ENCODE measurements at regions not wholly inside any gene's neighbourhood (a gene's known extent, or its start where the extent isn't known, plus 50 kb on each side); places are given as distances from the start of the nearest gene placed in this dataset.

GRCh38 chr1:101356013-101356412 lies 119.2 kb downstream of the S1PR1 start:
- ChIA-PET CTCF (interaction anchor here (1.2 to 2.6 kb wide), 2 partner anchors 38 to 46 kb away, joined by 4 to 12 read pairs; no protein-coding TSS in a partner anchor), POLR2A (no interaction called here)
- DNase-seq (ENCODE audit: extremely low spot score), result no peak
- TF ChIP-seq SUZ12 (IDR thresholded peaks at IDR 0.05) (no peak), NFRKB (IDR thresholded peaks at IDR 0.05) (no peak), FOXA1 (IDR thresholded peaks at IDR 0.05) (no peak), PKNOX1 (IDR thresholded peaks at IDR 0.05) (no peak), BHLHE40 (IDR thresholded peaks at IDR 0.05; ENCODE audit: borderline replicate concordance) (no peak), FOXM1 (IDR thresholded peaks at IDR 0.05; ENCODE audit: borderline replicate concordance) (no peak), L3MBTL2 (conservative IDR thresholded peaks at IDR 0.05) (no peak), FOXK2 (IDR thresholded peaks at IDR 0.05) (no peak), LEF1 (IDR thresholded peaks at IDR 0.05; ENCODE audit: borderline replicate concordance) (no peak), ELF4 (IDR thresholded peaks at IDR 0.05) (no peak), HDGF (IDR thresholded peaks at IDR 0.05; ENCODE audit: borderline replicate concordance) (no peak), SP1 (IDR thresholded peaks at IDR 0.05) (no peak), ARNT (IDR thresholded peaks at IDR 0.05) (no peak), CTBP1 (IDR thresholded peaks at IDR 0.05; ENCODE audit: borderline replicate concordance) (no peak), TARDBP (IDR thresholded peaks at IDR 0.05) (no peak), ZNF384 (IDR thresholded peaks at IDR 0.05) (no peak)

DNA sequence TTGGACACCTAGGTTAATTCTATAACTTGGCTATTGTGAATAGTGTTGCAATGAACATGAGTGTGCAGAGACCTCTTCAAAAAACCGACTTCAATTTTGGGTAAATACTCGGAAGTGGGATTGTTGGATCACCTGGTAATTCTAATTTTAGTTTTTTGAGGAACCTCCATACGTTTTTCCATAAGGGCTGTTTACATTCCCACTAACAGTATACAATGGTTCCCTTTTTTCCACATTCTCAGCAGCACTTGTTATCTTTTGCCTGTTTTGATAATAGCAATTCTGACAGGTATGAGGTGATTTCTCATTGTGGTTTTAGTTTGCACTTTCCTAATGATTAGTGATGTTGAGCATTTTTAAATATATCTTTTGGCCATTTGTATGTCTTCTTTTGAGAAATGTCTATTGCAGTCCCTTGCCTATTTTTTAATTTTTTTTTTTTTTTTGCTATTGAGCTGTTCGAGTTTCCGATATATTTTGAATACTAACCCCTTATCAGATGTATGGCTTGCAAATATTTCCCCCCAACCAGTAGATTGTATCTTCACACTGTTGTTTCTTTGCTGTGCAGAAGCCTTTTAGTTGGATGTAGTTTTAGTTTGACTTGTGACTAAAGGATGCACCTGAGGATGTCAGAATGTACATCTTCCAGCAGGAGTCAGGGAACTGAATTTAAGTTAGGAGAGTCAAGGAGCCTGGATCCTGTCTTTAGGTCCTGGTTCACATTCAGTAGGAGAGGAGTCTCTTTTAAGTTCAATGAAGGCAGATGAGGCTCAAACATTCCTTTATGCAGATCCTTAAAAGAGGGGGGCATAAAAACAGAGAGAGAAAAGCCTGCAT lies 120.0 kb downstream of the S1PR1 start:
- no peak for DNase-seq (ENCODE audit: extremely low spot score)
- ChIA-PET CTCF (interaction anchor here (1.0 to 2.7 kb wide), 8 partner anchors 8 to 427 kb away, joined by 3 to 29 read pairs (median 6); no protein-coding TSS in a partner anchor), POLR2A (interaction anchor here (0.6 kb wide), 1 partner anchor 78 kb away, joined by 3 read pairs; no protein-coding TSS in a partner anchor)

GRCh38 chr1:101357444-101357986 lies 120.7 kb downstream of the S1PR1 start:
- TF ChIP-seq SUZ12 (IDR thresholded peaks at IDR 0.05), result no peak
- TF ChIP-seq PKNOX1 (IDR thresholded peaks at IDR 0.05), result peak; percentile 32; the same call in 1 of the 2 replicates
- CTCF ChIA-PET, result interaction anchor here (0.6 to 2.7 kb wide), 18 partner anchors 9 to 428 kb away, joined by 3 to 29 read pairs (median 4); no protein-coding TSS in a partner anchor
- peak; percentile 87 for DNase-seq (ENCODE audit: extremely low spot score)
- POLR2A ChIA-PET, result interaction anchor here (0.6 to 1.0 kb wide), 2 partner anchors 48 to 77 kb away, joined by 3 read pairs; no protein-coding TSS in a partner anchor

More for the DNA sequence above, 120.0 kb downstream of the S1PR1 start:
- TF ChIP-seq BHLHE40 (IDR thresholded peaks at IDR 0.05; ENCODE audit: borderline replicate concordance) (no peak), HDGF (IDR thresholded peaks at IDR 0.05; ENCODE audit: borderline replicate concordance) (no peak), L3MBTL2 (conservative IDR thresholded peaks at IDR 0.05) (no peak), SP1 (IDR thresholded peaks at IDR 0.05) (no peak)

DNA sequence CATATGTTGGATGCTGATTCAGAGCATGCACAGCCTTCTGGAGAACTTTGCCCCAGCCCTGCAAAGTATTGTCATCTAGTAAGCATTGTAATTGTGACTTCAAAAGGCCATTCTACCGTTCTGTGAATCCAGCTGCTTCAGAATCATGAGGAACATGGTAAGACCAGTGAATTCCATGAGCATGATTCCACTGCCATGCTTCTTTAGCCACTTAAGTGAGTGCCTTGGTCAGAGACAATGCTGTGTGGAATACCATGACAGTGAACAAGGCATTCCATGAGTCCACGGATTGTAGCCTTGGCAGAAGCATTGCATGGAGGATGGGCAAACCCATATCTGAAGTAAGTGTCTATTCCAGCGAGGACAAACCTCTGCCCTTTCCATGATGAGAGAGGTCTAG lies 123.7 kb downstream of the S1PR1 start:
- POLR2A ChIA-PET, result no interaction called here
- CTCF ChIA-PET, result no interaction called here
- TF ChIP-seq FOXA1 (IDR thresholded peaks at IDR 0.05) (no peak), CTBP1 (IDR thresholded peaks at IDR 0.05; ENCODE audit: borderline replicate concordance) (no peak), PKNOX1 (IDR thresholded peaks at IDR 0.05) (no peak), ARNT (IDR thresholded peaks at IDR 0.05) (no peak), L3MBTL2 (conservative IDR thresholded peaks at IDR 0.05) (no peak), LEF1 (IDR thresholded peaks at IDR 0.05; ENCODE audit: borderline replicate concordance) (no peak), BHLHE40 (IDR thresholded peaks at IDR 0.05; ENCODE audit: borderline replicate concordance) (no peak), ELF4 (IDR thresholded peaks at IDR 0.05) (no peak), FOXK2 (IDR thresholded peaks at IDR 0.05) (no peak), HDGF (IDR thresholded peaks at IDR 0.05; ENCODE audit: borderline replicate concordance) (no peak), NFRKB (IDR thresholded peaks at IDR 0.05) (no peak), SP1 (IDR thresholded peaks at IDR 0.05) (no peak), FOXM1 (IDR thresholded peaks at IDR 0.05; ENCODE audit: borderline replicate concordance) (no peak), SUZ12 (IDR thresholded peaks at IDR 0.05) (no peak), ZNF384 (IDR thresholded peaks at IDR 0.05) (no peak), TARDBP (IDR thresholded peaks at IDR 0.05) (no peak)
- DNase-seq (ENCODE audit: extremely low spot score), result no peak

DNA sequence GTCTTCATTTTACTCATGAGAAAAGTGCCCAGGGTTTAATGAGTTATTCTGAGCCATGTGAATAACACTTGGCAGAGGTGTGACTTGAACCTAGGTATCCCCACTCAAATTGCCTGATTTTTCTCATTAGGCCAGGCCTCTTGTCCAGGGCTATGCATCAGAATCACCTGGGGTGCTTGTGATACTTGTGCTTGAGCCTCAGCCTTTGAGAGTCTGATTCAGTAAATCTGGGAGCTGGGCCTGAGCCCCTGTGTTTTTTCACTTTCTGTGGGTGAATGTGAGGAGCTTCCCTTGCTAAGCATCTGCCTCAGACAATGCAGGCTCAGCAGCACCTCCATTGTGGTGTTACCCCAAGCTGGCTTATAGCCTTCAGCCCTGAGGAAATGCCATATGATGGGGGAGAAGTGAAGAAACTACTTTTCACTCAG lies 127.1 kb downstream of the S1PR1 start:
- DNase-seq (ENCODE audit: extremely low spot score), result no peak
- TF ChIP-seq NFRKB (IDR thresholded peaks at IDR 0.05) (no peak), LEF1 (IDR thresholded peaks at IDR 0.05; ENCODE audit: borderline replicate concordance) (no peak), SUZ12 (IDR thresholded peaks at IDR 0.05) (no peak)
- ChIA-PET CTCF (interaction anchor here (2.0 kb wide), 1 partner anchor 55 kb away, joined by 7 read pairs; no protein-coding TSS in a partner anchor), POLR2A (no interaction called here)
